Psoas muscle (tissue), 7 donors: ENCODE measurements at regions not wholly inside any gene's neighbourhood (a gene's known extent, or its start where the extent isn't known, plus 50 kb on each side); places are given as distances from the start of the nearest gene placed in this dataset.
A peak's percentile ranks its signal among the peaks of the same experiment; 100 is the strongest.

Experiments
- ATAC-seq, 4 donors: fragments of 200-7000 bp; cut with Tn5 transposase; one replicate each; pipeline ENCODE4 v1.9.1; 2020; ENCODE audit warnings: moderate library complexity in 3 of 4, mild to moderate bottlenecking in 2 of 4
- DNase-seq, 2 donors: peaks; one replicate each; pipeline ENCODE4 v3.0.0-alpha.2; 2020
- H3K27ac ChIP-seq: fragments of 200-600 bp; one replicate; pipeline ENCODE4 v1.8.0; 2022
- H3K27me3 ChIP-seq, 3 donors: fragments of 200-600 bp in 1 of 3; one replicate each; pipeline versions ENCODE4 v1.6.1 to v1.8.0; 2013 to 2022; ENCODE audit warnings: low read length in 2 of 3, mild to moderate bottlenecking in 2 of 3, moderate library complexity in 1 of 3; ENCODE audit not compliant: insufficient read depth in 3 of 3
- H3K36me3 ChIP-seq, 2 donors: fragments of 200-600 bp in 1 of 2; one replicate each; pipeline versions ENCODE4 v1.6.1 to v1.8.0; 2013 to 2022; ENCODE audit warnings: low read depth in 1 of 2, mild to moderate bottlenecking in 1 of 2, moderate library complexity in 1 of 2; ENCODE audit not compliant: insufficient read depth in 1 of 2
- H3K4me1 ChIP-seq: fragments of 200-600 bp; one replicate; pipeline ENCODE4 v1.8.0; 2022
- H3K4me3 ChIP-seq: fragments of 200-600 bp; one replicate; pipeline ENCODE4 v1.8.0; 2022; ENCODE audit warnings: mild to moderate bottlenecking
- H3K9me3 ChIP-seq: fragments of 200-600 bp; one replicate; pipeline ENCODE4 v1.8.0; 2022
- WGBS, 3 donors: extraction: QIAGEN DNeasy Blood & Tissue Kit; methylation state at CpG; one replicate each; pipeline versions ENCODE4 v1.1.6 to v1.1.7; 2013; 5-methylcytosine and 5-hydroxymethylcytosine counted together
- intact Hi-C, 2 donors: fragments of 100-400 bp; cut with DNase I; formaldehyde crosslinking; loops; one replicate each; pipeline versions ENCODE4 v1.11.0 to v1.14.2; 2022
- TF ChIP-seq, protein P1 (sequence below): fragments of 200-600 bp; IDR thresholded peaks from one replicate; pipeline ENCODE4 v1.8.0; 2022; ENCODE audit warnings: antibody characterized with exemption
- donor health status: healthy with polysubstance abuse.
- donor health status: DM: no; HTN: no; CAD: no; lungs with moderate emphysema.
- donor health status: Bipolar disorder and iron deficiency.
- donor health status: healthy.
- donor health status: DM: yes; HTN: yes; CAD: no.
- donor health status: DM: no; HTN: no; CAD: no.
- donor health status: DM: yes; HTN: yes; CAD: no.

DNA sequence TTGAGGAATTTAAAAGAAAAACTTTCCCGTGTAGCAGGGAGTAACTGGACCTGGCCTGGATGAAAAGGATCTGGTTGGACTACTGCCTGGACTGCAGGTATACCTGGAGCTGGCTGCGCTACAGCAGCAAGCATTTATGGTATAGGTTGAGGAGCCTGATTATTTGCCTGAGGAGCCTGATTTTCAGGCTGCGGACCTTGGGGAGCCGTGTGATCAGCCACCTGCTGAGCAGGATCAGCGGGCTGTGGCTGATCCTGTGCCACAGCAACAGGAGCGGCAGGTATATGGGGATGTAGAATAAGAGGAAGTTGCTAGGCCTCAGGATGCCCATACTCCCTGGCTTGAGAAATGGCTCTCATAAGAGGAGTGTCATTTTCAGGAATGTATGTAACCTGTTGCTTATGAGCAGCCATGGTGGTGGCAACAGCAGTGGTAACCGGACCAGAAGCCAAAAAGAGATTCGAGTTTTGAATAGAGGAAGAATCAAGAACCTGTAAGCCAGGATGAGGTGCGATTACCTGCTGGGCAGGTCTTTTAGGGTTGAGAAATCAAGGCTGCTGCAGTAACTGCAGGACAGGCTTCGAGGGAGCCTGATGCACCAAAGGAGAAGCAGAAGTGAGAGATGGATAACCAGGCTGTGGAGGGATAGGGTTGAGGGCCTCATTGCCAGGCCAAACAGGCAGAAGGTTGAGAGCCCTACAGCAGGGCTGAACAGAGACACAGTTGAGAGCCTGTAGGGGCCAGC, 60.9 kb upstream of the ARL4D start:
- H3K27ac ChIP-seq = no peak overlapping the region
- peaks cover 21% of the 10 kb centered on the region for H3K4me1 ChIP-seq
- H3K36me3 ChIP-seq = no peaks in the 10 kb centered on the region
- TF ChIP-seq, protein P1, sequence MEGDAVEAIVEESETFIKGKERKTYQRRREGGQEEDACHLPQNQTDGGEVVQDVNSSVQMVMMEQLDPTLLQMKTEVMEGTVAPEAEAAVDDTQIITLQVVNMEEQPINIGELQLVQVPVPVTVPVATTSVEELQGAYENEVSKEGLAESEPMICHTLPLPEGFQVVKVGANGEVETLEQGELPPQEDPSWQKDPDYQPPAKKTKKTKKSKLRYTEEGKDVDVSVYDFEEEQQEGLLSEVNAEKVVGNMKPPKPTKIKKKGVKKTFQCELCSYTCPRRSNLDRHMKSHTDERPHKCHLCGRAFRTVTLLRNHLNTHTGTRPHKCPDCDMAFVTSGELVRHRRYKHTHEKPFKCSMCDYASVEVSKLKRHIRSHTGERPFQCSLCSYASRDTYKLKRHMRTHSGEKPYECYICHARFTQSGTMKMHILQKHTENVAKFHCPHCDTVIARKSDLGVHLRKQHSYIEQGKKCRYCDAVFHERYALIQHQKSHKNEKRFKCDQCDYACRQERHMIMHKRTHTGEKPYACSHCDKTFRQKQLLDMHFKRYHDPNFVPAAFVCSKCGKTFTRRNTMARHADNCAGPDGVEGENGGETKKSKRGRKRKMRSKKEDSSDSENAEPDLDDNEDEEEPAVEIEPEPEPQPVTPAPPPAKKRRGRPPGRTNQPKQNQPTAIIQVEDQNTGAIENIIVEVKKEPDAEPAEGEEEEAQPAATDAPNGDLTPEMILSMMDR = no peak
- no peak overlapping the region for H3K4me3 ChIP-seq
- no peaks in the 10 kb centered on the region for H3K9me3 ChIP-seq
- H3K27me3 ChIP-seq = no peaks in the 10 kb centered on the region
- WGBS, 3 donors = 80 to 93% (median 87%) methylated on average over 10 of the region's 10 CpGs
- no peak for ATAC-seq
- DNase-seq = no peak
- intact Hi-C loops = no loop called here

DNA sequence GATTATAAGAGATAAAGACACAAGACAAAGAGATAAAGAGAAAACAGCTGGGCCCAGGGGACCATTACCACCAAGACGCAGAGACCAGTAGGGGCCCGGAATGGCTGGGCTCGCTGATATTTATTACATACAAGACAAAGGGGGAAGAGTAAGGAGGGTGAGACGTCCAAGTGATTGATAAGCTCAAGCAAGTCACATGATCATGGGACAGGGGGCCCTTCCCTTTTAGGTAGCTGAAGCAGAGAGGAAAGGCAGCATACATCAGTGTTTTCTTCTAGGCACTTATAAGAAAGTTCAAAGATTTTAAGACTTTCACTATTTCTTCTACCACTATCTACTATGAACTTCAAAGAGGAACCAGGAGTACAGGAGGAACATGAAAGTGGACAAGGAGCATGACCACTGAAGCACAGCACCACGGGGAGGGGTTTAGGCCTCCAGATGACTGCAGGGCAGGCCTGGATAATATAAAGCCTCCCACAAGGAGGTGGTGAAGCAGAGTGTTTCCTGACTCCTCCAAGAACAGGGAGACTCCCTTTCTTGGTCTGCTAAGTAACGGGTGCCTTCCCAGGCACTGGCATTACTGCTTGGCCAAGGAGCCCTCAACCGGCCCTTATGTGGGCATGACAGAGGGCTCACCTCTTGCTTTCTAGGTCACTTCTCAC, 63.9 kb upstream of the ARL4D start:
- Histone ChIP-seq H3K27me3 (no peaks in the 10 kb centered on the region), H3K27ac (peak overlapping the region; percentile 52), H3K9me3 (no peaks in the 10 kb centered on the region), H3K36me3 (no peaks in the 10 kb centered on the region), H3K4me1 (peaks cover 8% of the 10 kb centered on the region), H3K4me3 (no peak overlapping the region)
- DNase-seq (no peak), ATAC-seq (no peak)
- intact Hi-C loops = no loop called here
- 57 to 70% (median 65%) methylated on average over 7 of the region's 7 CpGs for WGBS, 3 donors
- TF ChIP-seq, protein P1 = no peak

DNA sequence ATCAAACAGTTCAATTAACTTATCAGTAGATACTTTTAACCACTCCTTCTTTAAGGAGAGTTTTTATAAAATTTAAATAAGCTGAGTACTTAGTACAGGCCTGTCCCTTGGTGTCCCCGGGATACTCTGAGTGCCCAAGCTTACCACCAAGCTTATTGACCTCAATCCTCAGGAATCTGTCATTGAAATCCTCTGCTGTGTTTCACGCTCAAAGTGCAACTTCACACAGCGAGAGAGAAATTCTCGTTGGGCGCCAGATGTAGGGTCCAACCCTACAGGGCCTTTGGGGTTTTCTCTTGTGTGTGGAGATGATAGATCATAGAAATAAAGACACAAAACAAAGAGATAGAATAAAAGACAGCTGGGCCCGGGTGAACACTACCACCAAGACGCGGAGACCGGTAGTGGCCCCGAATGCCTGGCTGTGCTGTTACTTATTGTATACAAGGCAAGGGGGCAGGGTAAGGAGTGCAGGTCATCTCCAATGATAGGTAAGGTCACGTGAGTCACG, 65.3 kb upstream of the ARL4D start:
- ATAC-seq (peak; percentile 34 to 66 (median 47)), DNase-seq (no peak)
- H3K9me3 ChIP-seq = no peaks in the 10 kb centered on the region
- no peaks in the 10 kb centered on the region for H3K36me3 ChIP-seq
- H3K4me1 ChIP-seq = peaks cover 8% of the 10 kb centered on the region
- TF ChIP-seq, protein P1 = no peak
- intact Hi-C loops = no loop called here
- WGBS, 3 donors = 69 to 81% (median 76%) methylated on average over 12 of the region's 12 CpGs
- H3K27me3 ChIP-seq = no peaks in the 10 kb centered on the region
- H3K4me3 ChIP-seq = peak overlapping the region; percentile 39
- peak overlapping the region; percentile 52 for H3K27ac ChIP-seq

DNA sequence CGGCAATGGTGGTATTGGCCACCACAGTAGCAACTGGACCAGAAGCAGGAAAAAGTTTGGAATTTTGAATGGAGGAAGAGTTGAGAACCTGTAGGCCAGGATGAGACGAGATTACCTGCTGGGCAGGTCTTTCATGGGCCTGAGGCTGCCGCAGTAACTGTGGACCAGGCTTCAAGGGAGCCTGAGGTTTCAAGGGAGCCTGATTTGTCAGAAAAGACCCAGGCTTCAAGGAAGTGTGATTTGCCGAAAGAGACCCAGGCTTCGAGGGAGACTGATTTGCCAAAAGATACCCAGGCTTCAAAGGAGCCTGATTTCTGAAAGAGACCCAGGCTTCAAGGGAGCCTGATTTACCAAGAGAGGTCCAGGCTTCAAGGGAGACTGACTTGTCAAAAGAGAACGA, 66.6 kb upstream of the ARL4D start:
- DNase-seq (no peak), ATAC-seq (no peak)
- WGBS, 3 donors = 91 to 95% (median 94%) methylated on average over 6 of the region's 6 CpGs
- no peaks in the 10 kb centered on the region for H3K36me3 ChIP-seq
- peaks cover 19% of the 10 kb centered on the region for H3K4me1 ChIP-seq
- H3K27me3 ChIP-seq = no peaks in the 10 kb centered on the region
- H3K27ac ChIP-seq = no peak overlapping the region
- H3K9me3 ChIP-seq = no peaks in the 10 kb centered on the region
- H3K4me3 ChIP-seq = no peak overlapping the region
- TF ChIP-seq, protein P1 = no peak
- intact Hi-C loops = no loop called here
